HEK293T (cell line): ENCODE measurements at regions not wholly inside any gene's neighbourhood (a gene's known extent, or its start where the extent isn't known, plus 50 kb on each side); places are given as distances from the start of the nearest gene placed in this dataset.

Source experiments
- CTCF ChIA-PET: fragments of 350-600 bp; formaldehyde crosslinking; extraction: SDS; loops from one replicate; lab custom pipeline; 2021; ENCODE audit warnings: antibody characterized with exemption, inconsistent platforms; lab: Yijun Ruan, JAX
- POLR2A ChIA-PET: fragments of 350-600 bp; formaldehyde crosslinking; extraction: SDS; loops from one replicate; lab custom pipeline; 2020; ENCODE audit warnings: antibody characterized with exemption, inconsistent platforms; lab: Yijun Ruan, JAX
- DNase-seq: peaks from one replicate; pipeline ENCODE4 v3.0.0; 2012; ENCODE audit warnings: mixed read lengths; ENCODE audit errors: extremely low spot score
- ARNT ChIP-seq: fragments of 450-650 bp; IDR thresholded peaks from 2 replicates; pipeline ENCODE4 v1.6.1; 2017; ENCODE audit warnings: mild to moderate bottlenecking
- BHLHE40 ChIP-seq: fragments of 450-650 bp; IDR thresholded peaks from 2 replicates; pipeline ENCODE4 v1.6.1; 2016; ENCODE audit warnings: mild to moderate bottlenecking, moderate library complexity, borderline replicate concordance
- CTBP1 ChIP-seq: fragments of 450-650 bp; IDR thresholded peaks from 2 replicates; pipeline ENCODE4 v1.6.1; 2016; ENCODE audit warnings: borderline replicate concordance
- ELF4 ChIP-seq: fragments of 450-650 bp; IDR thresholded peaks from 2 replicates; pipeline ENCODE4 v1.6.1; 2017; ENCODE audit warnings: antibody characterized with exemption
- FOXA1 ChIP-seq: fragments of 450-650 bp; IDR thresholded peaks from 2 replicates; pipeline ENCODE4 v1.6.1; 2016; ENCODE audit warnings: mild to moderate bottlenecking
- FOXK2 ChIP-seq: fragments of 450-650 bp; IDR thresholded peaks from 2 replicates; pipeline ENCODE4 v1.6.1; 2016; ENCODE audit warnings: mild to moderate bottlenecking
- FOXM1 ChIP-seq: fragments of 450-650 bp; IDR thresholded peaks from 2 replicates; pipeline ENCODE4 v1.6.1; 2017; ENCODE audit warnings: mild to moderate bottlenecking, borderline replicate concordance
- HDGF ChIP-seq: fragments of 450-650 bp; IDR thresholded peaks from 2 replicates; pipeline ENCODE4 v1.6.1; 2017; ENCODE audit warnings: antibody characterized with exemption, borderline replicate concordance
- L3MBTL2 ChIP-seq: fragments of 450-650 bp; conservative IDR thresholded peaks from 2 replicates; pipeline ENCODE4 v1.6.1; 2016; ENCODE audit warnings: mild to moderate bottlenecking
- LEF1 ChIP-seq: fragments of 450-650 bp; IDR thresholded peaks from 2 replicates; pipeline ENCODE4 v1.6.1; 2017; ENCODE audit warnings: mild to moderate bottlenecking, borderline replicate concordance
- NFRKB ChIP-seq: fragments of 450-650 bp; IDR thresholded peaks from 2 replicates; pipeline ENCODE4 v1.6.1; 2016; ENCODE audit warnings: mild to moderate bottlenecking, moderate library complexity
- PKNOX1 ChIP-seq: fragments of 450-650 bp; IDR thresholded peaks from 2 replicates; pipeline ENCODE4 v1.6.1; 2016
- SP1 ChIP-seq: fragments of 450-650 bp; IDR thresholded peaks from 2 replicates; pipeline ENCODE4 v1.6.1; 2017
- SUZ12 ChIP-seq: fragments of 450-650 bp; IDR thresholded peaks from 2 replicates; pipeline ENCODE4 v1.6.1; 2016; ENCODE audit warnings: mild to moderate bottlenecking
- TARDBP ChIP-seq: fragments of 450-650 bp; IDR thresholded peaks from 2 replicates; pipeline ENCODE4 v1.6.1; 2016
- ZNF384 ChIP-seq: fragments of 450-650 bp; IDR thresholded peaks from 2 replicates; pipeline ENCODE4 v1.6.1; 2016

GRCh38 chr5:158117467-158118160, 258.7 kb upstream of the CLINT1 start:
- POLR2A ChIA-PET, result no interaction called here
- no peak for TF ChIP-seq SUZ12
- TF ChIP-seq CTBP1, result no peak
- TF ChIP-seq SP1, result no peak
- TF ChIP-seq ELF4, result no peak
- no peak for TF ChIP-seq TARDBP
- TF ChIP-seq FOXK2, result no peak
- TF ChIP-seq BHLHE40, result no peak
- TF ChIP-seq NFRKB, result no peak
- no peak for TF ChIP-seq LEF1
- no peak for TF ChIP-seq HDGF
- TF ChIP-seq FOXM1, result no peak
- TF ChIP-seq FOXA1, result no peak
- no peak for TF ChIP-seq ZNF384
- no peak for TF ChIP-seq ARNT
- TF ChIP-seq L3MBTL2, result no peak
- CTCF ChIA-PET, result no interaction called here
- DNase-seq, result no peak

DNA sequence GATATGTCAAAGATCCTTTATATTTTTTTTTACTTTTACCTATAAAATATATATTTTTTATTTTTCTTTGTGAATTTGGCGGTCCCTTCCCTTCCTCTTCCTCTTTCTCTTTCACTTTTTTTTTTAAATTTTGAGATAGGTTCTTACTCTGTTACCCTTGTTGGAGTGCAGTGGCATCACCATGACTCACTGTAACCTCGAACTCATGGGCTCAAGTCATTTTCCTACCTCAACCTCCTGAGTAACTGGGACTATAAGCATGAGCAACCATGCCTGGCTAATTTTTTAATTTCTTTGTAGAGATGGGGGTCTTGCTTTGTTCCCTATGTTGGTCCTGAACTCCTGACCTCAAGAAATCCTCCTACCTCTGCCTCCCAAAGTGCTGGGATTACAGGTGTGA, 258.0 kb upstream of the CLINT1 start:
- no peak for TF ChIP-seq HDGF
- DNase-seq, result no peak
- POLR2A ChIA-PET, result no interaction called here
- CTCF ChIA-PET, result no interaction called here

GRCh38 chr5:158115468-158115867, 256.5 kb upstream of the CLINT1 start:
- no peak for DNase-seq
- no peak for TF ChIP-seq L3MBTL2
- no peak for TF ChIP-seq FOXM1
- TF ChIP-seq HDGF, result no peak
- no peak for TF ChIP-seq NFRKB
- no peak for TF ChIP-seq BHLHE40
- TF ChIP-seq PKNOX1, result no peak
- TF ChIP-seq ELF4, result no peak
- no peak for TF ChIP-seq FOXK2
- no peak for TF ChIP-seq FOXA1
- no peak for TF ChIP-seq ZNF384
- TF ChIP-seq SUZ12, result no peak
- no peak for TF ChIP-seq LEF1
- no peak for TF ChIP-seq ARNT
- TF ChIP-seq TARDBP, result no peak
- no peak for TF ChIP-seq CTBP1
- no peak for TF ChIP-seq SP1
- POLR2A ChIA-PET, result no interaction called here
- CTCF ChIA-PET, result no interaction called here

DNA sequence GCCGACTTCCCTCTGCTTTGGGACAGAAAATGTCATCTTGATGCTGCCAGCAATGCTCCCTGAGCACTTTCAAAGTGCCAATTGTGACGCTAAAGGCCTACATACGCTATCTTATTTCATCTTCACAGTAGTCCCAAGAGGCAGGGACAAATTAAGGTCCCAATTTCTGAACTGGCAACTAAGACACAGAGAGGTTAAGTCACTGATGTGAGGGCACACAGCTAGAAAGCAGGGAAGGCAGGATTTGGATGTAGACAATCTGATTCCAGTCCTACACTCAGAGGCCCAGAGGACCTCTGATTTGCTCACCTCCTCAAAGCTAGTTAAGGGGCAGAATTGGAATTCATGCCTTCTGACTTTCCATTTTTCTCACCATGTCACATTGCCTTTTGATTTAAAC, 249.2 kb upstream of the CLINT1 start:
- CTCF ChIA-PET, result interaction anchor here (0.6 kb wide), 1 partner anchor 152 kb away, joined by 3 read pairs; no protein-coding TSS in a partner anchor
- no peak for DNase-seq
- POLR2A ChIA-PET, result no interaction called here
- TF ChIP-seq LEF1, result no peak

DNA sequence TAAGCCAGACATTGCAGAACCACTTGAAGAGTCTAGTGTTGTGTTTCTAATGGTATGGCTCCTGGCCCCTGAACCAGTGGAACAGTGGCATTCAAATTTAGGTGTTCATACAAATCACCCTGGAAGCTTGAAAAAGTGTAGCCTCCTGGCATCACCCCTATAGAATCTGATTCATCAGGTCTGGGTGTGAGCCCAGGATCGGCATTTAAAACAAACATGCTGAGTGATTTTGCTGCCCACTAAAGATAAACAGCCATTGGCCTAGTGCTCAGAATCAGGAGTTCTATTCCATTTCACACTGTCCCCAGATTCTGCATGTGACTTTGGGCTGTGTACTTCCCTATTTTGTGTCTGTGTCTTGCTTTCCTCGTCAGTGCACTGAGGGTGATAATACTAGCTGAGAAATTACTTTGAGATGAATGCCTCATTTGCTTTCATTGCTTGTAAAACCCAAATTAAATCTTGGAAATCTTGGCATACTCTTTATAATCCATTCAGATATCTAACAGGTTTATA, 241.5 kb upstream of the CLINT1 start:
- CTCF ChIA-PET, result interaction anchor here (0.5 kb wide), 1 partner anchor 577 kb away, joined by 3 read pairs; no protein-coding TSS in a partner anchor
- DNase-seq, result no peak
- no peak for TF ChIP-seq FOXK2
- TF ChIP-seq CTBP1, result no peak
- TF ChIP-seq SP1, result no peak
- no peak for TF ChIP-seq TARDBP
- TF ChIP-seq ARNT, result no peak
- no peak for TF ChIP-seq BHLHE40
- TF ChIP-seq LEF1, result no peak
- no peak for TF ChIP-seq ZNF384
- no peak for TF ChIP-seq FOXM1
- TF ChIP-seq FOXA1, result no peak
- TF ChIP-seq PKNOX1, result no peak
- TF ChIP-seq L3MBTL2, result no peak
- no peak for TF ChIP-seq SUZ12
- no peak for TF ChIP-seq HDGF
- POLR2A ChIA-PET, result no interaction called here

- TF ChIP-seq FOXA1 (no peak), SUZ12 (no peak), CTBP1 (no peak), BHLHE40 (no peak), PKNOX1 (no peak), SP1 (no peak), NFRKB (no peak), FOXM1 (no peak), TARDBP (no peak), ARNT (no peak), FOXK2 (no peak), L3MBTL2 (no peak)
- ChIA-PET CTCF (interaction anchor here (0.5 kb wide), 1 partner anchor 577 kb away, joined by 3 read pairs; no protein-coding TSS in a partner anchor), POLR2A (interaction anchor here (0.6 kb wide), 1 partner anchor 143 kb away, joined by 3 read pairs; no protein-coding TSS in a partner anchor)
- no peak for DNase-seq
Measured at GRCh38 chr5:158099571-158100105, 240.7 kb upstream of the CLINT1 start.
